ENCODE measurements at regions not wholly inside any gene's neighbourhood (a gene's known extent, or its start where the extent isn't known, plus 50 kb on each side); places are given as distances from the start of the nearest gene placed in this dataset.
"Not testable (repeated sequence)": the region's sequence is repeated elsewhere in the genome, so short reads cannot be mapped to it uniquely, and the experiment has no call there.

DNA sequence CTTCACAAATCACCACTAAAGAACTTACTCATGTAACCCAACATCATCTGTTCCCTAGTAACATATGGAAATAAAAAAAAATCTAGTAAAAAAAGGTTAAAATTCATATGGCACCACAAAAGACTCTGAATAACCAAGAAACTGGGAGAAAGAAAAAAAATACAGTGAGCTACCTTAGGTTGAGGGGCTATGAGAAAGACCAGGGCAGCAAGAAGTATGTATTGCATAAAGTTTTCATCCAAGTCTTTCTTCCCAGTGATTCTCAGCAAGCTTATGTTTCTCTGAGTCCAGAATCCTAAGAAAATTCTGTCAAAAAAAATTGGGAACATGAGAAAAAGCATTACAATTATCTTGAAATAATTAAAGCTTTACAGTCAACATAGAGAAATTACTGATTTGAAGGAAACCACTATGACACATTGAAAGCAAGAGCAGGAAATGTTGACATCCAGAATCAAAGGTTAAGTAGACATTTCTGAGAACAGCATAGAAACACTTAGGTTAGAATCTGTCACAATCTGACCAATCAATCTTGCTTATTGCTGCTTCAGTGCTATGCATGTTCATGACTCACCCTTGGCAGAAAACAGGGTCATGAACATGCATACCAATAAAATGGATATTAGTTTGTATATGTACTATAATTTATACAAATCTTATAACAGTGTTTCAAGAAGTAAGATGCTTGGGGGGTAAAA lies 494.0 kb upstream of the POT1 start:
- no peak overlapping the region for H3K4me2 ChIP-seq
- no peak overlapping the region for H2AFZ ChIP-seq
- no peaks in the 10 kb centered on the region for H4K20me1 ChIP-seq (ENCODE audit: insufficient read depth, poor library complexity, severe bottlenecking)
- TF ChIP-seq EZH2phosphoT487 (IDR thresholded peaks at IDR 0.05; ENCODE audit: low read depth, severe bottlenecking, unreplicated experiment) = no peak
- TF ChIP-seq EZH2 (IDR thresholded peaks at IDR 0.05; ENCODE audit: borderline replicate concordance) = no peak
- TF ChIP-seq, protein P1, sequence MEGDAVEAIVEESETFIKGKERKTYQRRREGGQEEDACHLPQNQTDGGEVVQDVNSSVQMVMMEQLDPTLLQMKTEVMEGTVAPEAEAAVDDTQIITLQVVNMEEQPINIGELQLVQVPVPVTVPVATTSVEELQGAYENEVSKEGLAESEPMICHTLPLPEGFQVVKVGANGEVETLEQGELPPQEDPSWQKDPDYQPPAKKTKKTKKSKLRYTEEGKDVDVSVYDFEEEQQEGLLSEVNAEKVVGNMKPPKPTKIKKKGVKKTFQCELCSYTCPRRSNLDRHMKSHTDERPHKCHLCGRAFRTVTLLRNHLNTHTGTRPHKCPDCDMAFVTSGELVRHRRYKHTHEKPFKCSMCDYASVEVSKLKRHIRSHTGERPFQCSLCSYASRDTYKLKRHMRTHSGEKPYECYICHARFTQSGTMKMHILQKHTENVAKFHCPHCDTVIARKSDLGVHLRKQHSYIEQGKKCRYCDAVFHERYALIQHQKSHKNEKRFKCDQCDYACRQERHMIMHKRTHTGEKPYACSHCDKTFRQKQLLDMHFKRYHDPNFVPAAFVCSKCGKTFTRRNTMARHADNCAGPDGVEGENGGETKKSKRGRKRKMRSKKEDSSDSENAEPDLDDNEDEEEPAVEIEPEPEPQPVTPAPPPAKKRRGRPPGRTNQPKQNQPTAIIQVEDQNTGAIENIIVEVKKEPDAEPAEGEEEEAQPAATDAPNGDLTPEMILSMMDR (IDR thresholded peaks at IDR 0.05; ENCODE audit: poor library complexity) = no peak
- no peaks in the 10 kb centered on the region for H3K9me2 ChIP-seq (replicated peaks; ENCODE audit: insufficient read depth)
- H3K9me3 ChIP-seq (ENCODE audit: low read depth) = no peaks in the 10 kb centered on the region
- no peak overlapping the region for H3K4me3 ChIP-seq
- H3K27me3 ChIP-seq = no peaks in the 10 kb centered on the region
- no peaks in the 10 kb centered on the region for H3K79me2 ChIP-seq
- no peak for DNase-seq (ENCODE audit: low spot score)
- no peak overlapping the region for H3K27ac ChIP-seq
- no peaks in the 10 kb centered on the region for H3K4me1 ChIP-seq (ENCODE audit: insufficient read depth)
- no peaks in the 10 kb centered on the region for H3K36me3 ChIP-seq (replicated peaks; ENCODE audit: insufficient read depth, low read depth)

DNA sequence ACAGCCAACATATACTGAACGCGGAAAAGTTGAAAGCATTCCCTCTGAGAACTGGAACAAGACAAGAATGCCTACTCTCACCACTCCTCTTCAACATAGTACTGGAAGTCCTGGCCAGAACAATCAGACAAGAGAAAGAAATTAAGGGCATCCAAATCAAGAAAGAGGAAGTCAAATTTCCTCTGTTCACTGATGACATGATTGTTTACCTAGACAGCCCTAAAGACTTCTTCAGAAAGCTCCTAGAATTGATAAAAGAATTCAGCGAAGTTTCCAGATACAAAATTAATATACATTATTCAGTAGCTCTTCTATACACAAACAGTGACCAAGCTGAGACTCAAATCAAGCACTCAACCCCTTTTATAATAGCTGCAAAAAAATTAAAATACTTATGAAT lies 491.8 kb upstream of the POT1 start:
- H3K9me2 ChIP-seq (replicated peaks; ENCODE audit: insufficient read depth); H3K27ac ChIP-seq; H3K4me1 ChIP-seq (ENCODE audit: insufficient read depth); DNase-seq (ENCODE audit: low spot score); H3K36me3 ChIP-seq (replicated peaks; ENCODE audit: insufficient read depth, low read depth); H4K20me1 ChIP-seq (ENCODE audit: insufficient read depth, poor library complexity, severe bottlenecking); H3K4me3 ChIP-seq; H3K27me3 ChIP-seq; H3K79me2 ChIP-seq; H3K9me3 ChIP-seq (ENCODE audit: low read depth); H2AFZ ChIP-seq; H3K4me2 ChIP-seq: not testable (repeated sequence)
- WGBS (ENCODE audit: low lambda C conversion rate, missing lambda C conversion rate) = 98% methylated on average over 3 of the region's 3 CpGs

DNA sequence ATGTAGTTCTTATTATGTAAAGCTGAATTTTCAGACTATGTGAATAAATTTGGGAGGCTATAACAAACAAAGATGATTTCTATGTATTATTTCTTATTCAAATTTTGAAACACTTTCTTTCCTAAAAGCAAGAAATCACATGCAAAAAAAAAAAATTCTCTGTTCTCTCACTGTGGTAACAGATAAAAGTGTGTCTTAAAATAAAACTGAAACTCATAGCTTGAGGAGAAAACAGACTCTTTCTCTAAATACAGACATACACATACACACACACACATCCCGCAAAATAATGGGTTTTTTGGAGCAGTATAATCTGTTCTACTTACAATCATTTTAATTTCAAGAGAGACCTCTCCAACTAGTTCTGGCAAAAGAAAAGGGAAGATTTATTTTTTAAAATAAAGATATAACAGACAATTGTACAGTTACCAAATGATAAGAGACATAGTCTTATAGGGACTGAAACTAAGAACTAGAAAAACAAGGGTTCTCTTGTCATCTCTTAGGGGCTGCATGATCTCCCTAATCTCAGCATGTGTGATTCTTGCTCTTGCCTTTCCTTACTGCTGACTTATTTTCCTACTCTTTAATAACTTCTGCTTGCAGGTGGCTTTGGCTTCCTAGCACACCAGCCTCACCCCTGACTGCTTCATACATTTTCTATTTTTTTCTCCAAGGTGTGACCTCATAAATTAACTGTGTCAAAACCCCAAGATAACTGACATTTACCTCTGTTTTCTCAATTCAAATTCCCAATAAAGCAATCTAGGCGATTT lies 483.5 kb upstream of the POT1 start:
- H3K9me3 ChIP-seq (ENCODE audit: low read depth) = no peaks in the 10 kb centered on the region
- H3K79me2 ChIP-seq = no peaks in the 10 kb centered on the region
- no peak overlapping the region for H3K27ac ChIP-seq
- no peak overlapping the region for H3K4me2 ChIP-seq
- TF ChIP-seq EZH2 (IDR thresholded peaks at IDR 0.05; ENCODE audit: borderline replicate concordance) (no peak), EZH2phosphoT487 (IDR thresholded peaks at IDR 0.05; ENCODE audit: low read depth, severe bottlenecking, unreplicated experiment) (no peak)
- TF ChIP-seq, protein P1 (IDR thresholded peaks at IDR 0.05; ENCODE audit: poor library complexity) = no peak
- H3K9me2 ChIP-seq (replicated peaks; ENCODE audit: insufficient read depth) = no peaks in the 10 kb centered on the region
- DNase-seq (ENCODE audit: low spot score) = no peak
- no peaks in the 10 kb centered on the region for H3K4me1 ChIP-seq (ENCODE audit: insufficient read depth)
- no peaks in the 10 kb centered on the region for H3K27me3 ChIP-seq
- no peaks in the 10 kb centered on the region for H3K36me3 ChIP-seq (replicated peaks; ENCODE audit: insufficient read depth, low read depth)
- 84% methylated on average over 2 of the region's 2 CpGs for WGBS (ENCODE audit: low lambda C conversion rate, missing lambda C conversion rate)
- no peaks in the 10 kb centered on the region for H4K20me1 ChIP-seq (ENCODE audit: insufficient read depth, poor library complexity, severe bottlenecking)
- no peak overlapping the region for H2AFZ ChIP-seq
- H3K4me3 ChIP-seq = no peak overlapping the region

DNA sequence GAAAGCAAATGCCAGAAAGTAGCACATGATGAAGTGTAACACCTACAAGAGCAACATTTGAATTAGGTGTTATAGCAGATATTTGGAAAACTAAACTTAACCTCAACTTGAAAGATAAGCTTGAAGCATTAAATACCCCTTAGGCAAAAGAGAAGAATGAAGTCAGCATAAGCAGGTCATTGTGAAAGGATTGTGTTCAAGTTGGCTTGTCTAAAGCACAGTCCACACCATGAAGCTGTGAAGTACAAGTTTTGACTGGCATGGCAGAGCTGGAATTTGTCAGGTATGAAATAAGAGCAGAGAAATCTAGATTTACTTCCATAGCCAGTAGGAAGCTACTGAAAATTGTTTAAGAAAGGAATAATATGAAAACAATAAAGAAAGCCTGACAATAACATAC lies 480.3 kb upstream of the POT1 start:
- Histone ChIP-seq H3K4me2 (no peak overlapping the region), H3K27me3 (no peaks in the 10 kb centered on the region), H4K20me1 (ENCODE audit: insufficient read depth, poor library complexity, severe bottlenecking) (no peaks in the 10 kb centered on the region), H3K36me3 (replicated peaks; ENCODE audit: insufficient read depth, low read depth) (no peaks in the 10 kb centered on the region), H3K79me2 (no peaks in the 10 kb centered on the region), H3K27ac (no peak overlapping the region), H3K9me3 (ENCODE audit: low read depth) (no peaks in the 10 kb centered on the region), H3K4me1 (ENCODE audit: insufficient read depth) (no peaks in the 10 kb centered on the region), H3K4me3 (no peak overlapping the region), H3K9me2 (replicated peaks; ENCODE audit: insufficient read depth) (no peaks in the 10 kb centered on the region), H2AFZ (no peak overlapping the region)
- DNase-seq (ENCODE audit: low spot score) = no peak
- no peak for TF ChIP-seq EZH2phosphoT487 (IDR thresholded peaks at IDR 0.05; ENCODE audit: low read depth, severe bottlenecking, unreplicated experiment)
- TF ChIP-seq, protein P1 (IDR thresholded peaks at IDR 0.05; ENCODE audit: poor library complexity) = no peak

Measured in hepatocyte (in vitro differentiated cells).